GM13976 (cell line): ENCODE measurements at regions not wholly inside any gene's neighbourhood (a gene's known extent, or its start where the extent isn't known, plus 50 kb on each side); places are given as distances from the start of the nearest gene placed in this dataset.

ENCODE experiments used
- DNase-seq: peaks from one replicate; pipeline ENCODE4 v3.0.0; 2012; ENCODE audit warnings: low spot score
- in situ Hi-C: fragments of 300-500 bp; cut with MboI; formaldehyde crosslinking; loops from one replicate; pipeline ENCODE4 v1.12.0; 2022; ENCODE audit warnings: low sequenced_read_pairs, mixed read lengths, inconsistent platforms; ENCODE audit not compliant: unreplicated experiment
- TF ChIP-seq, protein P1 (sequence below): IDR thresholded peaks from 2 replicates; pipeline ENCODE4 v1.5.1; 2012; ENCODE audit warnings: borderline replicate concordance, mild to moderate bottlenecking; ENCODE audit not compliant: insufficient read depth; ENCODE audit errors: extremely low read depth, missing control alignments, control extremely low read depth

DNA sequence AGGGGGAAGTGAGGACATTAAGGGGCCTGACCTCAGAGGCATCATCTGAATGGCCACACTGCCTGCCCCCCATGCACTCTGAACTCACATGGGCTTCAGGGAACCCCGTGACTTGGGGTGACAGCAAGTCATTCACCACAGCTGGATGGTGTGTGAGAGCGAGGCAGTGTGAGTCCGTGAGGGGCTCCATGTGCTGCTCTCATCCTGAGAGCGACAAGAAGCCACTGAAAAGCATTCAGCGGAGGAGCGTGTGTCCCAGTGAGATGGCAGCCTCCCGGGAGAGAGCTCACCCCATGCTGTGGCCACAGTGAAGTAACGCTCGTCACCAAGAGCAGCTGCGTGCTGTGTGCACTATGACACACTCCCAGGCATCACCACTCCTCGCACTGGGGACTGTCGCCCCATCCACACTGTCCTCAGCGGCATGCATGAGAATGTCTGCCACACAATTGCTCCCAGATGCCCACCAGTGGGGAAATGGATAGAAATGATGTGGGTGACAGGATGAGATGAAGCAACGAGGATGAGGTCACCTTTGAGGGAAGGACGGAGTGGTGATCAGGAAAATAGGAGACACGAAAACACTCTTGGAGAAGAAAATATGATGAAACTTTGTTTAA lies 213.0 kb upstream of the RAB6C start:
- TF ChIP-seq, protein P1, sequence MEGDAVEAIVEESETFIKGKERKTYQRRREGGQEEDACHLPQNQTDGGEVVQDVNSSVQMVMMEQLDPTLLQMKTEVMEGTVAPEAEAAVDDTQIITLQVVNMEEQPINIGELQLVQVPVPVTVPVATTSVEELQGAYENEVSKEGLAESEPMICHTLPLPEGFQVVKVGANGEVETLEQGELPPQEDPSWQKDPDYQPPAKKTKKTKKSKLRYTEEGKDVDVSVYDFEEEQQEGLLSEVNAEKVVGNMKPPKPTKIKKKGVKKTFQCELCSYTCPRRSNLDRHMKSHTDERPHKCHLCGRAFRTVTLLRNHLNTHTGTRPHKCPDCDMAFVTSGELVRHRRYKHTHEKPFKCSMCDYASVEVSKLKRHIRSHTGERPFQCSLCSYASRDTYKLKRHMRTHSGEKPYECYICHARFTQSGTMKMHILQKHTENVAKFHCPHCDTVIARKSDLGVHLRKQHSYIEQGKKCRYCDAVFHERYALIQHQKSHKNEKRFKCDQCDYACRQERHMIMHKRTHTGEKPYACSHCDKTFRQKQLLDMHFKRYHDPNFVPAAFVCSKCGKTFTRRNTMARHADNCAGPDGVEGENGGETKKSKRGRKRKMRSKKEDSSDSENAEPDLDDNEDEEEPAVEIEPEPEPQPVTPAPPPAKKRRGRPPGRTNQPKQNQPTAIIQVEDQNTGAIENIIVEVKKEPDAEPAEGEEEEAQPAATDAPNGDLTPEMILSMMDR = no peak
- in situ Hi-C loops = no loop called here
- DNase-seq = no peak

GRCh38 chr2:129767346-129768035 lies 212.0 kb upstream of the RAB6C start:
- TF ChIP-seq, protein P1 = no peak
- in situ Hi-C loops = no loop called here
- DNase-seq = no peak

- DNase-seq = no peak
- in situ Hi-C loops = no loop called here
- TF ChIP-seq, protein P1 = no peak
Observed at GRCh38 chr2:129768036-129768386, 211.5 kb upstream of the RAB6C start.

DNA sequence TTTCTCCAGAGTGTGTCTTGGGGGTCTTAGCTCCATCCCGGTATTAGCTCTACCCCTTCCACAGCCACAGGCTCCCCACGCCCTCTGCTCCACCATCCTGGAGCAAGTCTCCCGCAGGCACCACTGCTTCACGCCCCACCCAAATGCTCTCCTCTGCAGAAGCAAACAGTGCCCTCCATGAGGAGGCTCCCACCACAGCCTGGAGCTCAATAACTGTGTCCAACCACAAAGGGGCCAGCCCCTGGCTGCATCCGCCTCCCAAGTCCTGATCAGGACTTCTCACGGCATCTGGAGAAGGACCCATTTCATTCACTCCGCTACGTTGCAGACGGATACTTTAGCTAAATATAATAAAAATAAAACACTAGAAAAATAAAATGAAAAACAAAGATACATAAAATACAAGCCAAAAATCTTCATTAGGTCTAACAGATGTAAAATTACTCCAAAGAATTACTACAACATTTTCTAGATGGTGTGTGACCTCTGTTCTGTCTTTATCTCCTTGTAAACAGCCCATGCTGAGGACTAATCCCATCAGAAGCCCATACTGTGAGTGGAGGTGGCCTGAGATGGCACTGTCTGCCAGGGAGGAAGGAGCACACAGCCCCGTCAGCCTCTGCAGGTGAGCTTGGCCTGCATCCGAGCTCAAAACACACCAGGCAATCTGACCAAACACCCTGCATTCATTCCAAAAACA lies 210.8 kb upstream of the RAB6C start:
- TF ChIP-seq, protein P1 = no peak
- no peak for DNase-seq
- in situ Hi-C loops = no loop called here

DNA sequence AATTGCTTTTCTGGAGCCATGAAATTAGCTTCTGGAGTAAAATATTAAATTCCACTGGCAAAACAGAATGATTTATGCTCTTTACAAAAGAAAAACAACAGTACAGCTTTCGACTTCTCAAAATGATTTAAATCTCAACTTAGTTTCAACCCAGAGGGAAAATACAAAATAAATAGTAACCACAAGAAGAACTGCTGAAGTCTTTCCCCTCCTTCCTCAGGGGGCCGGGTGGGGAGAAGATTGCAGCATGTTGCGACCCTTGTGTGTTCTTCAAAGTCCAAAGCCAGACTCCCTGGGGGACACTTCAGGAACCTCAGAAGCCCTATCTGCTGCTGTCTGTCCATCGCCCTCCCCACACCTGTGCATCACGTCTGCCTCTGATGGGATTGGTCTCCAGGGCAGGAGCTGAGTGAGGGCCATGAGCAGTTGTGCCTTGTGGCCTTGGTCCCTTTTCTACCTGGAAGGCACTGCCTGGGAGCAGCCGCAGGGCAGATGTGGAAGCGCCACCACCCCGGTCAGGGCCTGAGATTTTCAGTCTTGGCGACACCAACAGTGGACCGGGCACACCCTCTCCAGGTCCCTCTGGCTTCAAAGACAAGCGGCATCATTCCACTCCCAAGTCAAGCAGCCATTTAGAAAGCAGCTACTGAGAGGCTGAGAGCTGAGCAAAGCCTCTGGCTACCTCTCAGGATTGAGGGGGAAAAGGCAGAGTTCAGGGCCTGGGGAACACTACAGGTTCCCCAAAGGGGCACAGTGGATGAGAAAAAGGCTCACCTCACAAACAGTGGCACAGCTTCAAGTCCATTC lies 210.1 kb upstream of the RAB6C start:
- in situ Hi-C loops = no loop called here
- TF ChIP-seq, protein P1 = no peak
- DNase-seq = no peak
